ENCODE measurements at regions not wholly inside any gene's neighbourhood (a gene's known extent, or its start where the extent isn't known, plus 50 kb on each side); places are given as distances from the start of the nearest gene placed in this dataset.

- H3K4me3 ChIP-seq (ENCODE audit: control insufficient read depth, low read depth, low read length) = no peak overlapping the region
- TF ChIP-seq CTCF (IDR thresholded peaks at IDR 0.05; ENCODE audit: control insufficient read depth, insufficient read depth, low read depth, low read length, missing control alignments) = no peak
- DNase-seq (ENCODE audit: low read depth) = no peak
Measured at GRCh38 chr5:112024221-112024620, 267.2 kb upstream of the NREP start.

GRCh38 chr5:112023766-112024165 lies 266.8 kb upstream of the NREP start:
- no peak for DNase-seq (ENCODE audit: low read depth)
- no peak overlapping the region for H3K4me3 ChIP-seq (ENCODE audit: control insufficient read depth, low read depth, low read length)
- no peak for TF ChIP-seq CTCF (IDR thresholded peaks at IDR 0.05; ENCODE audit: control insufficient read depth, insufficient read depth, low read depth, low read length, missing control alignments)

GRCh38 chr5:112018846-112019245 lies 261.9 kb upstream of the NREP start:
- no peak overlapping the region for H3K4me3 ChIP-seq (ENCODE audit: control insufficient read depth, low read depth, low read length)
- DNase-seq (ENCODE audit: low read depth) = no peak
- TF ChIP-seq CTCF (IDR thresholded peaks at IDR 0.05; ENCODE audit: control insufficient read depth, insufficient read depth, low read depth, low read length, missing control alignments) = no peak

GRCh38 chr5:112016980-112017379 lies 260.0 kb upstream of the NREP start:
- DNase-seq (ENCODE audit: low read depth) = no peak
- TF ChIP-seq CTCF (IDR thresholded peaks at IDR 0.05; ENCODE audit: control insufficient read depth, insufficient read depth, low read depth, low read length, missing control alignments) = no peak
- H3K4me3 ChIP-seq (ENCODE audit: control insufficient read depth, low read depth, low read length) = no peak overlapping the region

- H3K4me3 ChIP-seq (ENCODE audit: control insufficient read depth, low read depth, low read length) = no peak overlapping the region
- DNase-seq (ENCODE audit: low read depth) = peak; percentile 48
- TF ChIP-seq CTCF (IDR thresholded peaks at IDR 0.05; ENCODE audit: control insufficient read depth, insufficient read depth, low read depth, low read length, missing control alignments) = no peak
Measured at GRCh38 chr5:112014783-112015395, 257.9 kb upstream of the NREP start.

- no peak for DNase-seq (ENCODE audit: low read depth)
- H3K4me3 ChIP-seq (ENCODE audit: control insufficient read depth, low read depth, low read length) = no peak overlapping the region
- TF ChIP-seq CTCF (IDR thresholded peaks at IDR 0.05; ENCODE audit: control insufficient read depth, insufficient read depth, low read depth, low read length, missing control alignments) = no peak
Measured at GRCh38 chr5:112013660-112014059, 256.7 kb upstream of the NREP start.

- H3K4me3 ChIP-seq (ENCODE audit: control insufficient read depth, low read depth, low read length) = no peak overlapping the region
- no peak for TF ChIP-seq CTCF (IDR thresholded peaks at IDR 0.05; ENCODE audit: control insufficient read depth, insufficient read depth, low read depth, low read length, missing control alignments)
- no peak for DNase-seq (ENCODE audit: low read depth)
Measured at GRCh38 chr5:112012104-112012503, 255.1 kb upstream of the NREP start.

Measured in AG09309 (cell line).